BLaER1 (cell line): ENCODE measurements at regions not wholly inside any gene's neighbourhood (a gene's known extent, or its start where the extent isn't known, plus 50 kb on each side); places are given as distances from the start of the nearest gene placed in this dataset.

Source experiments
- H3K27ac ChIP-seq: shearing (Covaris generic); formaldehyde crosslinking; 2 replicates; pipeline ENCODE4 v1.8.1; 2022
- H3K27me3 ChIP-seq: shearing (Covaris generic); formaldehyde crosslinking; 2 replicates; pipeline ENCODE4 v1.8.1; 2022
- H3K36me3 ChIP-seq: shearing (Covaris generic); formaldehyde crosslinking; 2 replicates; pipeline ENCODE4 v1.8.1; 2022
- H3K4me1 ChIP-seq: shearing (Covaris generic); formaldehyde crosslinking; 2 replicates; pipeline ENCODE4 v1.8.1; 2022
- H3K4me2 ChIP-seq: shearing (Covaris generic); formaldehyde crosslinking; 2 replicates; pipeline ENCODE4 v1.8.1; 2022
- H3K4me3 ChIP-seq: shearing (Covaris generic); formaldehyde crosslinking; 2 replicates; pipeline ENCODE4 v1.8.1; 2022
- H3K9ac ChIP-seq: shearing (Covaris generic); formaldehyde crosslinking; 2 replicates; pipeline ENCODE4 v1.8.1; 2022
- H3K9me3 ChIP-seq: shearing (Covaris generic); formaldehyde crosslinking; 2 replicates; pipeline ENCODE4 v1.8.1; 2022
- H4K20me1 ChIP-seq: shearing (Covaris generic); formaldehyde crosslinking; 2 replicates; pipeline ENCODE4 v1.8.1; 2022
- Cebpa-rat ChIP-seq: shearing (Covaris generic); IDR thresholded peaks from 2 replicates; pipeline ENCODE4 v1.8.1; 2022

GRCh38 chr1:56409112-56409691 lies 170.2 kb downstream of the PLPP3 start:
- H3K4me1 ChIP-seq, result peaks cover 8% of the 10 kb centered on the region
- no peak overlapping the region for H3K4me3 ChIP-seq
- H3K27me3 ChIP-seq, result no peaks in the 10 kb centered on the region
- no peaks in the 10 kb centered on the region for H3K9me3 ChIP-seq
- no peaks in the 10 kb centered on the region for H3K36me3 ChIP-seq
- no peak for TF ChIP-seq Cebpa-rat
- no peaks in the 10 kb centered on the region for H4K20me1 ChIP-seq
- no peak overlapping the region for H3K27ac ChIP-seq
- H3K9ac ChIP-seq, result no peak overlapping the region
- no peak overlapping the region for H3K4me2 ChIP-seq

- no peak for TF ChIP-seq Cebpa-rat
- H4K20me1 ChIP-seq, result no peaks in the 10 kb centered on the region
- H3K4me1 ChIP-seq, result peaks cover 15% of the 10 kb centered on the region
Observed at GRCh38 chr1:56406821-56407220, 172.5 kb downstream of the PLPP3 start.

GRCh38 chr1:56404561-56405030 lies 174.8 kb downstream of the PLPP3 start:
- Histone ChIP-seq H3K4me3 (no peak overlapping the region), H3K27ac (no peak overlapping the region), H3K9me3 (no peaks in the 10 kb centered on the region), H3K27me3 (no peaks in the 10 kb centered on the region), H3K4me2 (peak overlapping the region; percentile 69), H3K36me3 (no peaks in the 10 kb centered on the region), H4K20me1 (no peaks in the 10 kb centered on the region), H3K4me1 (peaks cover 15% of the 10 kb centered on the region), H3K9ac (no peak overlapping the region)
- TF ChIP-seq Cebpa-rat, result no peak

More at GRCh38 chr1:56406821-56407220, 172.5 kb downstream of the PLPP3 start:
- Histone ChIP-seq H3K27ac (no peak overlapping the region), H3K4me2 (no peak overlapping the region), H3K4me3 (no peak overlapping the region), H3K9ac (no peak overlapping the region), H3K27me3 (no peaks in the 10 kb centered on the region), H3K9me3 (no peaks in the 10 kb centered on the region), H3K36me3 (no peaks in the 10 kb centered on the region)

- no peak overlapping the region for H3K27ac ChIP-seq
- no peaks in the 10 kb centered on the region for H3K9me3 ChIP-seq
- no peak overlapping the region for H3K9ac ChIP-seq
- peaks cover 15% of the 10 kb centered on the region for H3K4me1 ChIP-seq
- no peak overlapping the region for H3K4me3 ChIP-seq
- no peak for TF ChIP-seq Cebpa-rat
- peak overlapping the region; percentile 69 for H3K4me2 ChIP-seq
- H4K20me1 ChIP-seq, result no peaks in the 10 kb centered on the region
- no peaks in the 10 kb centered on the region for H3K27me3 ChIP-seq
- H3K36me3 ChIP-seq, result no peaks in the 10 kb centered on the region
Observed at GRCh38 chr1:56404066-56404465, 175.3 kb downstream of the PLPP3 start.

DNA sequence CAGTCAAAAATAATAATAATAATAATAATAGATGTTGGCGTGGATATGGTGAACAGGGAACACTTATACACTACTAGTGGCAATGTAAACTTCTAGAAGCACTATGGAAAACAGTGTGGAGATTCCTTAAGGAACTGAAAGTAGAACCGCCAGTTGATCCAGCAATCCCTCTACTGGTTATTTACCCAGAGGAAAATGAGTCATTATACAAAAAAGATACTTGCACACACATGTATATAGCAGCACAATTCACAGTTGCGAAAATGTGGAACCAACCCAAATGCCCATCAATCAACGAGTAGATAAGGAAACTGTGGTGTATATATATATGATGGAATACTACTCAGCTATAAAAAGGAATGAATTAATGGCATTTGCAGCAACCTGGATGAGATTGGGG lies 176.0 kb downstream of the PLPP3 start:
- H3K36me3 ChIP-seq, result no peaks in the 10 kb centered on the region
- TF ChIP-seq Cebpa-rat, result no peak
- H3K27ac ChIP-seq, result no peak overlapping the region
- H3K27me3 ChIP-seq, result no peaks in the 10 kb centered on the region
- H3K4me3 ChIP-seq, result no peak overlapping the region
- no peaks in the 10 kb centered on the region for H3K9me3 ChIP-seq
- no peak overlapping the region for H3K9ac ChIP-seq
- H3K4me1 ChIP-seq, result peaks cover 15% of the 10 kb centered on the region
- H4K20me1 ChIP-seq, result no peaks in the 10 kb centered on the region
- H3K4me2 ChIP-seq, result no peak overlapping the region

DNA sequence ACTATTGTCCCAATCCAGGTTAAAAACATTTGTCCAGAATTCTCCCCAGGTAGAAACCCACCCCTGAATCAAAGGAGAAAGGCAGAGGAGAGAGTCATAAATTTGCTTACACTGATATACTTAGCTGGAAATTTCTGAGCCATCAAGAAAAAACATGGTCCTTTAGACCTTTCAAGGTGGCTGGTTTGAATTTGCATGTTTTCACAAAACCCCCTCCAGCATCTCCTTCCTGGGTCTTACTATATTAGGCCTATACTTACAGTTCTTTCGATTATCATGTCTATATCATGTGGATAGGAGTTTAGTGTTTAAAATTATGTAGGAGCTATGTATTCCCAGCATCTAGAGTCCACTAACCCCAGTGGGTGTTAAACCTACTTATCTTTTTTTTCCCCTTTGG lies 178.2 kb downstream of the PLPP3 start:
- H3K4me1 ChIP-seq, result peaks cover 15% of the 10 kb centered on the region
- no peak for TF ChIP-seq Cebpa-rat
- H3K9me3 ChIP-seq, result no peaks in the 10 kb centered on the region

DNA sequence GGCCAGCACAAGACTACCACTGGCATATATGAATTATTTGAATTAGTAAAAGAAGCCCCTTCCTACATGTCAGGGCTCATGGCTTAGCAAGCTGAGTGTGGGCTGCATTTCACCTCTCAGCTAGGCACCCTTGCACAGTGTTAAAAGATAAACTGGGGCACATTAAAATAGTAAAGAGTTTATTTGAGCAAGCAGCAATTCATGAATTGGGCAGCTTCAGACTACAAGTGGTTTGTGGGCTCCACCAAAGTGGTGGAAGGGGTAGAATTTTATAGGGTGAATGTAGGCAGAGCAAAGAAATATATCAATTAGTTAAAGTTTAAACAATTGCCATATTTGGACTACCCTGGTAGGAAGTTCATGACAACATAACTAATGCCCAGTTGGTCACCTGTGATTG lies 178.8 kb downstream of the PLPP3 start:
- no peaks in the 10 kb centered on the region for H4K20me1 ChIP-seq
- no peaks in the 10 kb centered on the region for H3K9me3 ChIP-seq
- H3K4me1 ChIP-seq, result peaks cover 15% of the 10 kb centered on the region
- no peak overlapping the region for H3K27ac ChIP-seq
- H3K36me3 ChIP-seq, result no peaks in the 10 kb centered on the region
- no peak overlapping the region for H3K4me3 ChIP-seq
- TF ChIP-seq Cebpa-rat, result no peak
- H3K4me2 ChIP-seq, result no peak overlapping the region
- no peaks in the 10 kb centered on the region for H3K27me3 ChIP-seq
- no peak overlapping the region for H3K9ac ChIP-seq

More for the DNA sequence above, 178.2 kb downstream of the PLPP3 start:
- Histone ChIP-seq H3K36me3 (no peaks in the 10 kb centered on the region), H4K20me1 (no peaks in the 10 kb centered on the region), H3K4me2 (no peak overlapping the region), H3K27ac (no peak overlapping the region), H3K27me3 (no peaks in the 10 kb centered on the region), H3K4me3 (no peak overlapping the region), H3K9ac (no peak overlapping the region)

DNA sequence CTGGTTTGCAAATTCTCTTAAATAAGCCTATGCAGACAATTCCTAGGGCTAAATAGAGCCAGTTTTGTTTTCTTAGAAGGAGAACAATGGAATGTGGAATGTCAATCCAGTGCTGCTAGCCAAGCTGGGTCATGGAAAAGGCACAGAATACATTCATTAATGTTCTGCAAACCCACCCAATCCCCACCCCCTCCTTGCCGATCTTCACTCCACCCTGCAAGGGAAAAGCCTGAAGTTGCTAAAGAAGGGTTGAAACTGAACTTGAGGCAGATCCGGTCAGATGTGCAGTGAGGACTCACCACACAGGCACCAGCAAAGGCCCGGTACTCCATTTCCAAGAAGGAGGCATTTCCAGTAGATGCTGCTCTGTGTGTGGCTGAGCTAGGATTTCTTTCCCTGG lies 179.6 kb downstream of the PLPP3 start:
- Histone ChIP-seq H3K36me3 (no peaks in the 10 kb centered on the region), H3K27me3 (no peaks in the 10 kb centered on the region)
- TF ChIP-seq Cebpa-rat, result no peak

DNA sequence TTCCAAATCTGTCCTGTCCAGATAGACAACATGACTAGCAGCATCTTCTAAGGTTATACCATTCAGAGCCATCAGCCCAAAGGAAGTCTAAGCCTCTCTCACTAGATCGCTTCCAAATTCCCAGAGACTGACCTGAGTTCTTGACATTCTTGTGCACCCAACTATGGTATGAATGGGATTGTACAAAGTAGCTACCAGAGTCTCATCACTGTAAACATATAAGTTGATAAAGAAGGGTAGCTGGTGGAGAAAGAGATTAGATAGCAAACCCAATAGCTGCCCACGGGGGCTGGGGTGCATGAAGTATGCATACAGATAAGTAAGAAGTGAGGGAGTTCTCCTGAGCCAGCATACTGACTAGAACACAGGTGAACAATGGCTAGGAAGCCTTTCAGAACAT lies 180.0 kb downstream of the PLPP3 start:
- no peak overlapping the region for H3K27ac ChIP-seq
- no peaks in the 10 kb centered on the region for H4K20me1 ChIP-seq
- no peak overlapping the region for H3K4me3 ChIP-seq
- no peak for TF ChIP-seq Cebpa-rat
- no peaks in the 10 kb centered on the region for H3K36me3 ChIP-seq
- H3K9ac ChIP-seq, result no peak overlapping the region
- H3K9me3 ChIP-seq, result no peaks in the 10 kb centered on the region
- peaks cover 8% of the 10 kb centered on the region for H3K4me1 ChIP-seq
- no peak overlapping the region for H3K4me2 ChIP-seq
- no peaks in the 10 kb centered on the region for H3K27me3 ChIP-seq

More for the DNA sequence above, 179.6 kb downstream of the PLPP3 start:
- Histone ChIP-seq H3K27ac (no peak overlapping the region), H3K4me1 (peaks cover 12% of the 10 kb centered on the region), H4K20me1 (no peaks in the 10 kb centered on the region), H3K9ac (no peak overlapping the region), H3K4me3 (no peak overlapping the region), H3K4me2 (no peak overlapping the region), H3K9me3 (no peaks in the 10 kb centered on the region)

DNA sequence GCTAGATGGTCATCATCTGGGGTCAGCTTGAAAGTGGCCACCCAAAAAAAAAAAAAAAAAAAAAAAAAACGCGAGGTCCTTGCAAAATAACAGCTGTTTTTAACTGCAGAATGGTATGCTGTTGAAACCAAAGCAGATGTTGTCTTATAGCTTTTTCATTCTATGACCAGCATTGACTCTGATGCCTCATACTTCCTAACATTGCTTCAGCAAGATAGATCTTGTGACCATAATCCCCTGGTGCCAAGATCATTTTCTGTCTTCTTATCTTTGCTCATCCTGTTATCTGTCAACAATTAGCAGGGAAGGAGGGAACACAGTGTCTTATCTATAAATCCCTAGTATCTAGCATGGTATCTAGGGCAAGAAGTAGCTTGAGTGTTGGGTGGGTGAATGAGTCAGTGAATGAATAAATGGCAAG lies 181.5 kb downstream of the PLPP3 start:
- no peak overlapping the region for H3K4me3 ChIP-seq
- no peak overlapping the region for H3K9ac ChIP-seq
- no peaks in the 10 kb centered on the region for H3K27me3 ChIP-seq
- H3K4me1 ChIP-seq, result no peaks in the 10 kb centered on the region
- TF ChIP-seq Cebpa-rat, result no peak
- H3K27ac ChIP-seq, result no peak overlapping the region
- no peaks in the 10 kb centered on the region for H3K9me3 ChIP-seq
- H4K20me1 ChIP-seq, result no peaks in the 10 kb centered on the region
- H3K4me2 ChIP-seq, result no peak overlapping the region
- H3K36me3 ChIP-seq, result no peaks in the 10 kb centered on the region

DNA sequence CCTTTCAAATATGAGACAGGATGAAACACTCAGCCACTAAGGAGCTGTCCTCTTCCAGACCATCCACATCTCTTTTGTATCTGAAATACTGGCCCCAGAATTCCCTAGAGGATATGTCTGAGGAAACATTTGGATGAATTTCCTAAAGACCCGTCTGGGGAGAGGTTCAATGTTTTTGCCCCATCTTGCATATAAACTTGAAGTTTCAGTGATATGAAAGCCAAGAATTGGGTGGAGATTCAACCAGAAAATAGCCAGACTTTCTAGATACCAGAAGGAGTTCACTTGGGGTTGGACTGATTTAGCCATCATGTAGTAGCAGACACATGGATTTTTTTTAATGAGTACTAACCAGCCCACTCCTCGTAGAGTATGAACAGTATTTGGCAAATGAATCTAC lies 182.0 kb downstream of the PLPP3 start:
- no peak for TF ChIP-seq Cebpa-rat
- H3K9me3 ChIP-seq, result no peaks in the 10 kb centered on the region
- no peak overlapping the region for H3K27ac ChIP-seq
- H3K36me3 ChIP-seq, result no peaks in the 10 kb centered on the region
- H3K27me3 ChIP-seq, result no peaks in the 10 kb centered on the region
- no peaks in the 10 kb centered on the region for H3K4me1 ChIP-seq
- no peak overlapping the region for H3K9ac ChIP-seq
- no peak overlapping the region for H3K4me2 ChIP-seq
- H4K20me1 ChIP-seq, result no peaks in the 10 kb centered on the region
- no peak overlapping the region for H3K4me3 ChIP-seq
